ENCODE measurements at regions not wholly inside any gene's neighbourhood (a gene's known extent, or its start where the extent isn't known, plus 50 kb on each side); places are given as distances from the start of the nearest gene placed in this dataset.
"Not testable (repeated sequence)": the region's sequence is repeated elsewhere in the genome, so short reads cannot be mapped to it uniquely, and the experiment has no call there.

DNA sequence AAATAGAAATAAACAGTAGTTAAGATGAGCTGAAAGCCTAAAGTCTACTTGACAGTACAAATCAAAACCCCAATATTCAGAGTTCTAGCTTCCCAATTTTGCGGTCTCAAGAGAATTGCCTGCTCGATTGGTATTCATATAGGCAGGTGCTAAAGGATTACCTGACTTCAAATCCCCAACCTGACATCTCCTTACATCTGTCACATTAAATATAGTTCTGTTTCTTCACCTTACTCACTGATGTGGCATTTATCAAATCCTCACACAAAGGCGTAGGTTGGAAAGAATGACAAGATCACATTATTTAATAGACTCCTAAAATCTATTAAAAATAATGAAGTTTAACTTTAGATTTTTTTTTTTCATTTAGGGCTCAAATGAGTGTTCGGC is 72.8 kb upstream of the ANKH start:
- no peak for DNase-seq (ENCODE audit: low read depth in 2 of 2)

DNA sequence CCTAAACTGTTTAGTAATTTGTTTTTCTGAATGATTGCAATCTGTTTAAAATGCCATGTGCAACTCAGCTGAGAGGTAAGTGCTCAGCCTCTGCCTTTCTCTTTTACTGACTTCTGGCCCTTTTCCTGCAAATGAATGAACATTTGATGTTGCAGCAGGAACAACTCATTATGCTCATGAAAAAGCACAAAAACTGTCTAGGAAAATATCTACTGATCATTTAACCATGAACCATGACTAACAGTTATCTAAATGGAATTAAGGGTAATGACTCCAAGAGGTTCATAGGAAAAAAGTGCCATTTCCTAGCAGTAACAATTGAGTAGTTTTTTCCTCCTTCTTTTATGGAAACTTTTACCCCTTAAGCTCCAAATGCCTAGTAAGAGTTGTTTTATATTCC is 70.6 kb upstream of the ANKH start:
- no peak for DNase-seq (ENCODE audit: low read depth in 2 of 2)

DNA sequence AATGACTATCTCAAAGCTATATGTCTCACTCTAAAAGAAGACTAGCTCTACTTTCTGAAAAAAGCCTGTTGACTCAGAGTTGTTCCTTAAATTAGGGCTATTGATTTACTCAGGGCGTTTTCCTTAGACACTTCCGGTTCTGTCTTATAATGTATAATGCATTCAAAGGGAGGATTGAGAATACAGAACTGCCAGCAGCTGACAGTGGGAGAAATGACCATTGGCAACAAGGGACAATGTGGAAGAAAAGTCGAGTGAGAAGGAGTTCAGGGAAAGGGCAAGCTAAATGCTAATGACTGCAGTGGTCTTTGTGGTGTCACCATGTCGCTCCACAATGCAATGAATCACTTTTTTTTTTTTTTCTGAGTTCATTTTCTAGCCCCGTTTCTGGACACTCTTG is 65.7 kb upstream of the ANKH start:
- DNase-seq (ENCODE audit: low read depth in 2 of 2): no peak

DNA sequence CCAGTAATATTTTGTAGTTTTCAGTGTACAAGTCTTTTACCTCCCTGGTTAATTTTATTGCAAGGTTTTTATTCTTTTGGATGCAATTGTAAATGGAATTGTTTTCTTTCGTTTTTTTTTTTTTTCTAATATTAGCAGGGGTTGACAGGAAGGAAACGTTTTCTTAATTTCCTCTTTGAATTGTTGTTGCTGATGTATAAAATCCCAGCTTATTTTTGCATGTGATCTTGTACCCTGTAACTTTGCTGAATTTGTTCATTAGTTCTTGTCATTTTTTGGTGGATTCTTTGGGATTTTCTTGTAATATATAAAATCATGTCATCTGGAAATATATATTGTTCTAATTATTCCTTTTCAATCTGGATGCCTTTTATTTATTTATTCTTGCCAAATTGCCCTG is 65.0 kb upstream of the ANKH start:
- DNase-seq (ENCODE audit: low read depth in 2 of 2): no peak

DNA sequence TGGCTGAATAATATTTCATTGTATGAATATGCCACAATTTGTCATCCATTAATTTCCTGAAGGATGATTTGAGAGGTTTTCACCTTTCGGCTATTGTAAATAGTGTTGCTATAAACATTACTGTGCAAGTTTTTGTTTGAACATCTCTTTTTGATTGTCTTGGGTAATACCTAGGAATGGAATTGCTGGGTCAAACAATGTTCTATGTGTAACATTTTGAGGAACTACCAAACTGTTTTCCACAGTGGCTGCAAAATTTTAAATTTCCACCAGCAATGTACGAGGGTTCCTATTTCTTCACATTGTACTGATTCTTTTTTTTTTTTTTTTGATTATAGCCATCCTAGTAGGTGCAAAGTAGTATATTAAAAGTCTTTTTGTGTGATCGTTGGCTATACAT is 63.8 kb upstream of the ANKH start:
- DNase-seq (ENCODE audit: low read depth in 2 of 2): no peak

DNA sequence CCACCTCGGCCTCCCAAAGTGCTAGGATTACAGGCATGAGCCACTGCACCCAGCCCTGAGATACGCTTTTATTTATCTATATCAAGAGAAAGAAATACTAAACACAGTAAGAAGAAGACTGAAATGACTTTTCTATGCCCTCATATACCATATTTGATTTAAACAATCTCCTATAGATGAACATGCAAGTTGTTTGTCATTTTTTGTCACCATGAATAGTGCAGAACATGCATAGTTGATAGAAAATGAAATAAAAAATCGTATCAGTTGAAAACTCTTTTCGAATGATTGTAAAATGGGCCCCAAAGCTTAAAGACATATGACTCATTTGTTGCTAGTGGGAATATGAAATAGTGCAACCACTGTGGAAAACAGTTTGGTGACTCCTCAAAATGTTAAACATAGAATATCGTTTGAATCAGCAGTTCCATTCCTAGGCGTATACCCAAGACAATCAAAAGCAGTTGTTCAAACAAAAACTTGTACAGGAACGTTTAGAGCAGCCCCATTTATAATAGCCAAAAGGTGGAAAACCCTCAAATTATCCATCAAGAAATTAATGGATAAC is 61.4 kb upstream of the ANKH start:
- DNase-seq (ENCODE audit: low read depth in 2 of 2): no peak

DNA sequence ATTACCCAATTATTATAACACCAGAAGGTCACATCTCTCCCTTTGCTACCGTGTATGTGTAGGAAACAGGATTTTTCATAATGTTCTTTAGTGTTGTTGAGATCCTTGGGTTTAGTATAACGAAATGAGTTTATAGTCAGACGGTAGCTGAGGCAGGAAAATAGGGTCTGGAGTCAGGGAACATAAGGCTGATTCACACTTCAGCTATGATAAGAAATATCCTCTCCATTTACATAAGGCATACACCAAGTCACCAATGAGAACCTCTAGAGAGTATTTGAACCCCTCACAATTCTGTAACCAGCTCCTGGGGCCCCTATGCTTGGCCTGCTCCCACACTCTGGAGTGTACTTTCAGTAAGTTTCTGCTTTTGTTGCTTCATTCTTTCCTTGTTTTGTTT is 58.9 kb upstream of the ANKH start:
- DNase-seq (ENCODE audit: low read depth in 2 of 2): no peak

DNA sequence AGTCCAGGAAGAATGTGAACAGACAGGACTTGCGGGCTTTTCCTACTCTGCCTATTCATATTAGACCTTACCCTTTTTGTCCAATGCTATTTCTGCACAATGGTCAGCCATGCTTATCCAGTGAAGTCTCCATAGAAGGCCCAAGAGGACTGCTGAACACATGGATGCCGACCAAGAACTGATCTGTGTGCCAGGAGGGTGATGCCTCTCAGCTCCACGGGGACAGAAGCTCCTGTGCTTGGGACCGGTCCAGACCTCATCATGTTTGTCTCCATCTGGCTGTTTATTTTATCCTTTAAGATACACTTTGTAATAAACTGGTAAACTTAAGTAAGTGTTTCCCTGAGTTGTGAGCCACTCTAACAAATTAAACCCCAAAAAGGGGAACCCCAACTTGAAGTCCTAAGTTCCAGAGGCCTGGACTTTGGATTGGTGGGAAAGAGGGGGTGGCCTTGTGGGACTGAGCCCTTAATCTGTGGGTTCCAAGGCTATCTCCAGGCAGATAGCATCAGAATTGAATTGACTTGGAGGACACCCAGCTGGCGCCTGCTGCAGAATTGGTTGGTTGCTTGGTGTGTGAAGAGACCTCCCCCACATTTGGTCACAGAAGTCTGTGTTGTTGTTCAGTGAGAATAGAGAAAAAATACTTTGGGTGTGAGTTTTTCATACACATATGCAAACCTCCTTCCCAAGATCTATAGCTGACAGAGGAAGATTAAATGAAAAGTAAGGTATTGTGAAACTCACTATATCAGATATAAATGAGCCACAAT is 57.9 kb upstream of the ANKH start:
- no peak for DNase-seq (ENCODE audit: low read depth in 2 of 2)

DNA sequence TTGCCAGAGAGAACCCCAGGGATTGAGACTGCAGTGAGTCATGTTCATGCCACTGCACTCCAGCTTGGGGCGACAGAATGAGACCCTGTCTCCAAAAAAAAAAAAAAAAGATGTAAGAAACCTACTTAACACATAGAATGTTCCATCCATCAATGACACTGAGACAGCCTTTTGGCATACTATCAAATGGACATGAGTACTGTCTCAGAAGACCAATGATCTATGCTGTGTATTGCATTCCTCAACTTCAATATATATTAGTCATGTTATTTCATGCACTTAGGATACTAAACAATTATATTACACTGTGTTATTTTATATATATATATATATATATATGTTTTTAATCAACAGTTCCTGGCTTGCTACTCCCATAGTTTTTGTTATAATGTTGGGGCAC is 57.1 kb upstream of the ANKH start:
- DNase-seq (ENCODE audit: low read depth in 2 of 2): no peak

DNA sequence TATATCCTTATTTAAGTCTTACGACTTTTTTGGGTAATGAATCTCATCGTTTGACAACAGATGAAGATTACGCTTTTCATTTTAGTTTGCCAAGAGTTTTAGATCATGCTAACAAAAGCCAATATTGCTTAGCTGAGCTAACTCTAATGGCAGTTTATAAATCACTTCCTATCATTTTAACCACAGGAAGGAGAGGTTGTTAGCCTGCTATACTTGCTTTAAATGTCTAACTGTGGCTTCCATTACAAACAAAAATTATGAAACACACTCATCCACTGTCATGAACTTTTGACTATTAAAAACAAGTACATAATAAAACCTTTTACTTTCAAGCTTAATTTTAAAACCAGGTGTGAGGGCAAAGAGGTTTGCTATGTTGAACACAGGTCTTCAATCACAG is 53.7 kb upstream of the ANKH start:
- DNase-seq (ENCODE audit: low read depth in 2 of 2): no peak

DNA sequence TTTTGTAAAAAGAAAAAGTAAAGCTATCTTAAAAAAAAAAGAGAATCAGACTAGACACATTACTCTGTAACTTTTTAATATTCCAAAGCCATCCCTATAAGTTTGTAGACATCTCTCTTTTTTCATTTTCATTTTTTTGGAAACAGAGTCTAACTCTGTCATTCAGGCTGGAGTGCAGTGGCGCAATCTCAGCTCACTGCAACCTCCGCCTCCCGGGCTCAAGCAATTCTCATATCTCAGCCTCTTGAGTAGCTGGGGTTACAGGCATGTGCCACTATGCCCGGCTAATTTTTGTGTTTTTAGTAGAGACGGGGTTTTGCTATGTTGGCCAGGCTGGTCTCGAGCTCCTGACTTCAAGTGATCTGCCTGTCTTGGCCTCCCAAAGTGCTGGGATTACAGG is 51.4 kb upstream of the ANKH start:
- not testable (repeated sequence) for DNase-seq (ENCODE audit: low read depth in 2 of 2)

DNA sequence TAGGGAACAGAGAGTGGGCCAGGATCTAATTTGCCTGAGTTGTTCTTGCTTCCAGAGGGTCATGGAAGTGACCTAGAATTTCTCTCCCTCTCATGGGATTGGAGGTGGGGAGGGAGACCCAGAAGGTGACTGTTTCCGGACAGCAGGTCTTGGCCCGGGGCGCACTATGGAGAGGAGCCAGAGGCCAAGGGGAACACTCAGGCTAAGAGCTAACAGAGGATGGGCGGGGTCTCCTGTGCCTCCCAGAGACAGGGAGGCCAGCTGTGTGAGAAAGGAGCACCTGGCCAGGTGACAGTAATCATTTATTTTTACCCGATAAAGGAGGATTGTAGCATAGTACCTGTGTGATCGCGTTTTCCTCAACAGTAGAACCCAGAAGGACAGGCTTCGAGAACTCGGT is 50.9 kb upstream of the ANKH start:
- DNase-seq (ENCODE audit: low read depth in 2 of 2): no peak

All from stimulated activated CD4-positive, alpha-beta T cell treated with anti-CD3 and anti-CD28 coated beads, Interleukin-1b, Interleukin-23, amount 100 ng/mL, for 4 hours (primary cell).